Hepatocyte (in vitro differentiated cells): ENCODE measurements at regions not wholly inside any gene's neighbourhood (a gene's known extent, or its start where the extent isn't known, plus 50 kb on each side); places are given as distances from the start of the nearest gene placed in this dataset.

Experiments used
- CTCF ChIP-seq: fragments of 200-600 bp; sonication (generic); IDR thresholded peaks from 2 replicates; pipeline ENCODE4 v1.5.1; 2016; ENCODE audit warnings: antibody characterized with exemption, mild to moderate bottlenecking; ENCODE audit not compliant: poor library complexity
- EZH2 ChIP-seq: fragments of 200-600 bp; sonication (generic); IDR thresholded peaks from 2 replicates; pipeline ENCODE4 v1.6.1; 2016; ENCODE audit warnings: antibody characterized with exemption, mild to moderate bottlenecking, borderline replicate concordance

- TF ChIP-seq EZH2, result no peak
- TF ChIP-seq CTCF, result no peak
These were observed 57.9 kb upstream of the IL1R1 start for GRCh38 chr2:102084651-102085050.
